Endothelial cell of umbilical vein (primary cell): ENCODE measurements at regions not wholly inside any gene's neighbourhood (a gene's known extent, or its start where the extent isn't known, plus 50 kb on each side); places are given as distances from the start of the nearest gene placed in this dataset.

Source experiments
- BruUV-seq: library from RNA; stranded (reverse); fragments of 400-500 nt; replicated peaks from 2 replicates; lab custom pipeline; 2021; lab: Mats Ljungman, UMichigan
- CTCF ChIA-PET: fragments of 300-600, 350-600 bp; sonication (Branson Sonifier 250); formaldehyde crosslinking; loops from one replicate; lab custom pipeline; 2021; ENCODE audit warnings: antibody characterized with exemption, inconsistent platforms; lab: Charles Lee
- POLR2A ChIA-PET: fragments of 300-600, 350-600 bp; sonication (Branson Sonifier 250); formaldehyde crosslinking; loops from one replicate; lab custom pipeline; 2021; ENCODE audit warnings: antibody characterized with exemption, inconsistent platforms; lab: Charles Lee
- DNase-seq: peaks from one replicate; pipeline ENCODE4 v3.0.0-alpha.2; 2011; ENCODE audit warnings: low read depth, low spot score
- FAIRE-seq: peaks from 2 replicates; lab custom pipeline; 2011; peaks lifted over from hg19 to GRCh38; lab: Jason Lieb, UNC
- H2AFZ ChIP-seq: 2 replicates; pipeline ENCODE4 v1.6.0; 2012; ENCODE audit warnings: low read depth, low read length, control low read depth, inconsistent platforms
- H3K27ac ChIP-seq: 2 replicates; pipeline ENCODE4 v1.5.1; 2011; ENCODE audit warnings: low read depth, mild to moderate bottlenecking, control low read depth, low read length, moderate library complexity; ENCODE audit not compliant: insufficient read depth
- H3K27me3 ChIP-seq, 2 experiments: 2 replicates each; pipeline versions ENCODE4 v1.6.0 to v1.6.1; 2011; ENCODE audit warnings: low read length in 2 of 2, mixed read lengths in 1 of 2; ENCODE audit not compliant: control insufficient read depth in 2 of 2, insufficient read depth in 2 of 2
- H3K36me3 ChIP-seq, 2 experiments: 2 replicates in 1 of 2; 3 replicates in 1 of 2; pipeline ENCODE4 v1.5.1; 2011; ENCODE audit warnings: low read length in 2 of 2, mild to moderate bottlenecking in 1 of 2, moderate library complexity in 1 of 2; ENCODE audit not compliant: control insufficient read depth in 2 of 2, insufficient read depth in 2 of 2; ENCODE audit errors: extremely low read depth in 1 of 2
- H3K4me1 ChIP-seq: 3 replicates; pipeline ENCODE4 v1.5.1; 2011; ENCODE audit warnings: mild to moderate bottlenecking, low read length; ENCODE audit not compliant: control insufficient read depth, insufficient read depth; ENCODE audit errors: extremely low read depth
- H3K4me2 ChIP-seq: 2 replicates; pipeline ENCODE4 v1.6.1; 2011; ENCODE audit warnings: low read length, control low read depth, mixed read lengths; ENCODE audit not compliant: insufficient read depth
- H3K4me3 ChIP-seq, 3 experiments: fragments of 200-600 bp in 1 of 3; sonication (generic), shearing (Covaris generic) in 1 of 3; replicated peaks in 1 of 3; 2 replicates each; pipeline ENCODE4 v1.5.1; 2011 to 2016; ENCODE audit warnings: control low read depth in 3 of 3, low read length in 3 of 3, mild to moderate bottlenecking in 2 of 3, inconsistent platforms in 1 of 3, low read depth in 1 of 3, moderate library complexity in 1 of 3; ENCODE audit not compliant: insufficient read depth in 1 of 3
- H3K79me2 ChIP-seq: 2 replicates; pipeline ENCODE4 v1.6.0; 2012; ENCODE audit warnings: low read length, inconsistent platforms; ENCODE audit not compliant: control insufficient read depth, insufficient read depth
- H3K9ac ChIP-seq: replicated peaks from 2 replicates; pipeline ENCODE3; 2011; ENCODE audit warnings: low read length, control low read depth; ENCODE audit not compliant: insufficient read depth; ENCODE audit errors: extremely low read depth
- H3K9me1 ChIP-seq: replicated peaks from 3 replicates; pipeline ENCODE4 v1.6.0; 2011; ENCODE audit warnings: mild to moderate bottlenecking, low read length; ENCODE audit not compliant: control insufficient read depth, insufficient read depth; ENCODE audit errors: extremely low read depth
- H3K9me3 ChIP-seq: replicated peaks from 2 replicates; pipeline ENCODE4 v1.5.1; 2012; ENCODE audit warnings: low read length, inconsistent platforms; ENCODE audit not compliant: control insufficient read depth, insufficient read depth
- H4K20me1 ChIP-seq: replicated peaks from 2 replicates; pipeline ENCODE3; 2011; ENCODE audit warnings: mild to moderate bottlenecking, low read length; ENCODE audit not compliant: control insufficient read depth, insufficient read depth; ENCODE audit errors: extremely low read depth
- CTCF ChIP-seq, 2 donors: IDR thresholded peaks; 1 replicate in 1 of 2; 2 replicates in 1 of 2; pipeline ENCODE4 v1.5.1; 2011; ENCODE audit warnings: low read length in 2 of 2, mild to moderate bottlenecking in 2 of 2, moderate library complexity in 2 of 2, control low read depth in 1 of 2, inconsistent platforms in 1 of 2, low read depth in 1 of 2; ENCODE audit not compliant: insufficient read depth in 1 of 2; ENCODE audit errors: extremely low read depth in 1 of 2
- EZH2 ChIP-seq: IDR thresholded peaks from 2 replicates; pipeline ENCODE4 v1.6.1; 2012; ENCODE audit warnings: borderline replicate concordance, low read depth, mild to moderate bottlenecking, moderate library complexity, low read length, inconsistent platforms; ENCODE audit not compliant: severe bottlenecking
- FOS ChIP-seq: IDR thresholded peaks from 2 replicates; pipeline ENCODE4 v1.6.1; 2011; ENCODE audit warnings: mild to moderate bottlenecking, low read length, moderate library complexity, borderline replicate concordance; ENCODE audit not compliant: insufficient read depth
- GATA2 ChIP-seq: IDR thresholded peaks from 2 replicates; pipeline ENCODE4 v1.7.0; 2011; ENCODE audit warnings: low read depth, mild to moderate bottlenecking, moderate library complexity, mixed read lengths, low read length; ENCODE audit not compliant: insufficient read length, insufficient read depth
- JUN ChIP-seq: IDR thresholded peaks from 2 replicates; pipeline ENCODE4 v1.6.1; 2011; ENCODE audit warnings: borderline replicate concordance, low read depth; ENCODE audit not compliant: insufficient read length, insufficient read depth
- MAX ChIP-seq: IDR thresholded peaks from 2 replicates; pipeline ENCODE4 v1.6.1; 2011; ENCODE audit not compliant: insufficient read depth, insufficient read length
- MYC ChIP-seq: IDR thresholded peaks from one replicate; pipeline ENCODE4 v1.6.1; 2011; ENCODE audit warnings: mild to moderate bottlenecking, low read depth, low read length
- POLR2A ChIP-seq: IDR thresholded peaks from 2 replicates; pipeline ENCODE4 v1.6.1; 2012; ENCODE audit warnings: low read depth, mild to moderate bottlenecking, control low read depth, low read length
- POLR2AphosphoS5 ChIP-seq: IDR thresholded peaks from 2 replicates; pipeline ENCODE4 v1.6.1; 2012; ENCODE audit warnings: low read depth, mild to moderate bottlenecking, control low read depth, low read length, moderate library complexity; ENCODE audit not compliant: insufficient read depth
- dilution Hi-C: fragments of 300-500 bp; cut with MboI; formaldehyde crosslinking; loops from one replicate; pipeline ENCODE4 v1.15.0; 2019; ENCODE audit warnings: low sequenced_read_pairs; ENCODE audit not compliant: extremely low pct_ligation_motif_present
- intact Hi-C: fragments of 100-400 bp; cut with micrococcal nuclease; formaldehyde crosslinking; loops from one replicate; pipeline ENCODE4 v1.10.0; 2022

DNA sequence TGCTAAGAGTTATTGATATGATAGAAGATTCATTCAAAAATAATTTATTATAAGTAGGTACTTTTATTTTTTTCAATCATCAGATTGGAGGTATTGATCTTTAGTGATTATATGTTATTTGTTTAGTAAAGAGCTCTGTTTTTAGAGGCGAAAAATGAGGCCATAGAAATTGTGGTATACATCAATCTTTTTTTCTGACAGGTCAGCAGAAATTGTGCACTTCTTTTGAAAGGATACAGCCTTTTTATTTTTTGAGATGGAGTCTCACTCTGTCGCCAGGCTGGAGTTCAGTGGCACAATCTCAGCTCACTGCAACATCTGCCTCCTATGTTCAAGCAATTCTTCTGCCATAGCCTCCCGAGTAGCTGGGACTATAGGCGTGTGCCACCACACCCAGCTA, 292.1 kb downstream of the BAMBI start:
- Histone ChIP-seq H3K79me2 (no peaks in the 10 kb centered on the region), H3K27me3 (no peaks in the 10 kb centered on the region), H3K9me3 (no peaks in the 10 kb centered on the region), H3K4me3 (no peak overlapping the region), H3K36me3 (no peaks in the 10 kb centered on the region), H3K4me2 (no peak overlapping the region), H3K9me1 (no peaks in the 10 kb centered on the region), H3K27ac (no peak overlapping the region), H3K4me1 (peaks cover 10% of the 10 kb centered on the region), H4K20me1 (no peaks in the 10 kb centered on the region), H3K9ac (no peak overlapping the region), H2AFZ (no peak overlapping the region)
- DNase-seq (no peak), FAIRE-seq (no peak)
- no TSS peak for BruUV-seq
- no peak for TF ChIP-seq MAX
- no peak for TF ChIP-seq EZH2
- TF ChIP-seq POLR2AphosphoS5, result no peak
- TF ChIP-seq POLR2A, result no peak
- TF ChIP-seq CTCF (IDR thresholded peaks at IDR 0.05; ENCODE audit: extremely low read depth in 1 of 2, insufficient read depth in 1 of 2, low read depth in 1 of 2, low read length in 2 of 2), result no peak
- TF ChIP-seq FOS, result no peak
- no peak for TF ChIP-seq GATA2
- TF ChIP-seq MYC, result no peak
- no peak for TF ChIP-seq JUN
- dilution Hi-C loops, result no loop called here
- ChIA-PET CTCF (interaction anchor here (1.0 to 3.1 kb wide), 5 partner anchors 22 to 293 kb away, joined by 3 to 13 read pairs (median 4); partner anchors contain the start of gene BAMBI), POLR2A (no interaction called here)
- intact Hi-C loops, result no loop called here
